ENCODE measurements at regions not wholly inside any gene's neighbourhood (a gene's known extent, or its start where the extent isn't known, plus 50 kb on each side); places are given as distances from the start of the nearest gene placed in this dataset.
"Not testable (repeated sequence)": the region's sequence is repeated elsewhere in the genome, so short reads cannot be mapped to it uniquely, and the experiment has no call there.

- no peak for DNase-seq
Observed at GRCh38 chr6:11450037-11450436, 87.5 kb upstream of the TMEM170B start.

- no peak for DNase-seq
Observed at GRCh38 chr6:11449408-11449807, 88.1 kb upstream of the TMEM170B start.

- no peak for DNase-seq
Observed at GRCh38 chr6:11448038-11448437, 89.5 kb upstream of the TMEM170B start.

GRCh38 chr6:11447265-11447664 lies 90.3 kb upstream of the TMEM170B start:
- no peak for DNase-seq

- DNase-seq = no peak
Observed at GRCh38 chr6:11445146-11445545, 92.4 kb upstream of the TMEM170B start.

- DNase-seq = not testable (repeated sequence)
Observed at GRCh38 chr6:11443125-11443524, 94.4 kb upstream of the TMEM170B start.

- no peak for DNase-seq
Observed at GRCh38 chr6:11442495-11442894, 95.1 kb upstream of the TMEM170B start.

GRCh38 chr6:11439876-11440275 lies 97.7 kb upstream of the TMEM170B start:
- no peak for DNase-seq

GRCh38 chr6:11439017-11439420 lies 98.5 kb upstream of the TMEM170B start:
- no peak for DNase-seq

- DNase-seq = no peak
Observed at GRCh38 chr6:11437824-11438459, 99.6 kb upstream of the TMEM170B start.

GRCh38 chr6:11436508-11437096 lies 100.9 kb upstream of the TMEM170B start:
- no peak for DNase-seq

GRCh38 chr6:11434565-11435326 lies 102.8 kb upstream of the TMEM170B start:
- no peak for DNase-seq

GRCh38 chr6:11433860-11434259 lies 103.7 kb upstream of the TMEM170B start:
- no peak for DNase-seq

GRCh38 chr6:11432713-11433450 lies 104.7 kb upstream of the TMEM170B start:
- DNase-seq = no peak

GRCh38 chr6:11432091-11432490 lies 105.5 kb upstream of the TMEM170B start:
- no peak for DNase-seq

GRCh38 chr6:11431455-11431937 lies 106.1 kb upstream of the TMEM170B start:
- no peak for DNase-seq

- DNase-seq = no peak
Observed at GRCh38 chr6:11430036-11430435, 107.5 kb upstream of the TMEM170B start.

- no peak for DNase-seq
Observed at GRCh38 chr6:11429577-11429976, 108.0 kb upstream of the TMEM170B start.

GRCh38 chr6:11428895-11429294 lies 108.7 kb upstream of the TMEM170B start:
- no peak for DNase-seq

- DNase-seq = no peak
Observed at GRCh38 chr6:11428371-11428770, 109.2 kb upstream of the TMEM170B start.

- DNase-seq = no peak
Observed at GRCh38 chr6:11427723-11428245, 109.8 kb upstream of the TMEM170B start.

GRCh38 chr6:11427091-11427722 lies 110.3 kb upstream of the TMEM170B start:
- DNase-seq = no peak

- DNase-seq = no peak
Observed at GRCh38 chr6:11426571-11426970, 111.0 kb upstream of the TMEM170B start.
